ENCODE measurements at regions not wholly inside any gene's neighbourhood (a gene's known extent, or its start where the extent isn't known, plus 50 kb on each side); places are given as distances from the start of the nearest gene placed in this dataset.

GRCh38 chr14:104319491-104320241, 181.3 kb downstream of the KIF26A start:
- no peak for DNase-seq (ENCODE audit: low read depth)

- no peak for DNase-seq (ENCODE audit: low read depth)
These were observed 182.3 kb downstream of the KIF26A start for GRCh38 chr14:104320611-104321086.

GRCh38 chr14:104321088-104321801, 182.9 kb downstream of the KIF26A start:
- no peak for DNase-seq (ENCODE audit: low read depth)

- no peak for DNase-seq (ENCODE audit: low read depth)
These were observed 183.4 kb downstream of the KIF26A start for GRCh38 chr14:104321802-104322130.

- DNase-seq (ENCODE audit: low read depth) = no peak
These were observed 184.4 kb downstream of the KIF26A start for GRCh38 chr14:104322531-104323366.

- no peak for DNase-seq (ENCODE audit: low read depth)
These were observed 185.3 kb downstream of the KIF26A start for GRCh38 chr14:104323551-104324175.

- no peak for DNase-seq (ENCODE audit: low read depth)
These were observed 188.5 kb downstream of the KIF26A start for GRCh38 chr14:104326848-104327247.

- no peak for DNase-seq (ENCODE audit: low read depth)
These were observed 190.2 kb downstream of the KIF26A start for GRCh38 chr14:104328607-104329006.

- DNase-seq (ENCODE audit: low read depth) = no peak
These were observed 191.4 kb downstream of the KIF26A start for GRCh38 chr14:104329793-104330192.

GRCh38 chr14:104331871-104332605, 193.7 kb downstream of the KIF26A start:
- DNase-seq (ENCODE audit: low read depth) = no peak

- DNase-seq (ENCODE audit: low read depth) = no peak
These were observed 194.4 kb downstream of the KIF26A start for GRCh38 chr14:104332634-104333270.

GRCh38 chr14:104333646-104334423, 195.4 kb downstream of the KIF26A start:
- DNase-seq (ENCODE audit: low read depth) = no peak

- no peak for DNase-seq (ENCODE audit: low read depth)
These were observed 196.2 kb downstream of the KIF26A start for GRCh38 chr14:104334424-104335161.

- no peak for DNase-seq (ENCODE audit: low read depth)
These were observed 196.8 kb downstream of the KIF26A start for GRCh38 chr14:104335176-104335575.

- DNase-seq (ENCODE audit: low read depth) = no peak
These were observed 197.2 kb downstream of the KIF26A start for GRCh38 chr14:104335611-104336010.

- DNase-seq (ENCODE audit: low read depth) = no peak
These were observed 199.0 kb downstream of the KIF26A start for GRCh38 chr14:104337351-104337750.

GRCh38 chr14:104339361-104339760, 201.0 kb downstream of the KIF26A start:
- no peak for DNase-seq (ENCODE audit: low read depth)

- no peak for DNase-seq (ENCODE audit: low read depth)
These were observed 201.4 kb downstream of the KIF26A start for GRCh38 chr14:104339829-104340228.
